ENCODE measurements at regions not wholly inside any gene's neighbourhood (a gene's known extent, or its start where the extent isn't known, plus 50 kb on each side); places are given as distances from the start of the nearest gene placed in this dataset.

- no peak for DNase-seq (ENCODE audit: low read depth in 4 of 4, low spot score in 2 of 4)
These were observed 303.0 kb upstream of the E2F7 start for GRCh38 chr12:77368379-77368778.

GRCh38 chr12:77366616-77367015 lies 301.2 kb upstream of the E2F7 start:
- no peak for DNase-seq (ENCODE audit: low read depth in 4 of 4, low spot score in 2 of 4)

DNA sequence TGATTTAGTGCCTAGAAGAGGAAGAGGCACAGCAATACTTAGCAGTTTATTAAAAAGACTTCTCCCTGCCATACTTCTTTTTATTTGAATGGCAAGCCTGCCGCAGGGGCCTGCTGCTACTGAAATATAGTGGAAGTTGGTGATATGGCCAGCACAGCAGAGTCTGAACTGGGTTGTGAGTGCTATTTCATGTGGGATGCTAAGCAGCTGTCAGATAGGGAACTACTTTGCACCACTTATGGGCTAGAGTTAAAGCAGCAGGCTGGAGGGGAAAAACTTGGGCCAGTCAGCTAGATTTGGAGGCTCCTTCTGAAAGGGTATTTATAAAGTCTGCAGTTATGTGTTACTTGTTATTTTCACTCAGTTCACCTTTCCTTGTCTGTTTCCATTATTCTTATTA lies 299.0 kb upstream of the E2F7 start:
- no peak for DNase-seq (ENCODE audit: low read depth in 4 of 4, low spot score in 2 of 4)

DNA sequence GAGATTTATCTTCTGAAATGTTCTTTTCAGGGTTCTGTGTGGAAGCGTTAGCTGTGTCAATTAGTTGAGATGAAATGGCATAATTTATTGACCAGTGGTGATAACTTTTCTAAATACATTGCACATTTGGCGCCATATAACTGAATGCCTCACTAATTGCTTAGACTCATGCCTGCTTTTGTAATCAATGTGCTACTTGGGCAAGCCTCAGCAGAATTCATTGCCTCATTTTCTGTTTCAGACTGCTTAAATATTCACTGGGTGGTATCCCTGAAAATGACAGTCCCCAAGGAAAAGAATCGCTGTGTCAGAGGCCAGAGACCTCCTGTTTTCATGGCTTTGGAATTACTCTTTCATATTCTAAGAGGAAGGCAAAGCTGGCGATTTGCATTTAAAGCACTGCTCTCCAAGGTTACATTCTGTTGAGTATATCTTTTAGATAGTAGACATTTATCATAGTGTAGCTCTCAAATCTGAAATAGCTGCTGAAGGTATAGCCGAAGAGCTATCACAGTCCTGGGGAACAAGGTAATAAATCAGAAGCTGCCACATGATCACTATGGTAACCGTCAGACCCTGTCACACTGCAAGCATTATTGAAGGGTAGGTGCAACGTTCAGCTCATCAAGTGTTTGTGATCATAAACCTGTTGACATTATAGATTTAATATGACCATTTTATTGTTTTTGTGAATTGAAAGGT lies 297.3 kb upstream of the E2F7 start:
- DNase-seq (ENCODE audit: low read depth in 4 of 4, low spot score in 2 of 4), result no peak

DNA sequence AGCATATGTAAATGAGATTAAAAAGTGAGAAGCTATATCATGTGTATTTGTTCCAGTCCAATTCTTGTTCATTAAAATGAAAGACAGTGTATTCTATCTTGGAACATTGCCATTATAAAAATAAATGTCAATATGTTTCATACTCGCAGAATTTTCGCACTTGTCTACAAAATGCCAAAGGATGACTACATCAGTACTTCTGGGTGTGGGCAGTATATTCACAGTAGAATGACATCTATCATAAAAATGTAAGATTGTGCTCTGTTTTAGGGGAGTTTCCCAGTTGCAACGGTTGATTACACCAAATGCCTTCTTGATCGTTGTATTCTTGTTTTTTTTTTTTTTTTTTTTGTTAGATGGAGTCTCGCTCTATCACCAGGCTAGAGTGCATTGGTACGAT lies 292.3 kb upstream of the E2F7 start:
- DNase-seq (ENCODE audit: low read depth in 4 of 4, low spot score in 2 of 4), result no peak

DNA sequence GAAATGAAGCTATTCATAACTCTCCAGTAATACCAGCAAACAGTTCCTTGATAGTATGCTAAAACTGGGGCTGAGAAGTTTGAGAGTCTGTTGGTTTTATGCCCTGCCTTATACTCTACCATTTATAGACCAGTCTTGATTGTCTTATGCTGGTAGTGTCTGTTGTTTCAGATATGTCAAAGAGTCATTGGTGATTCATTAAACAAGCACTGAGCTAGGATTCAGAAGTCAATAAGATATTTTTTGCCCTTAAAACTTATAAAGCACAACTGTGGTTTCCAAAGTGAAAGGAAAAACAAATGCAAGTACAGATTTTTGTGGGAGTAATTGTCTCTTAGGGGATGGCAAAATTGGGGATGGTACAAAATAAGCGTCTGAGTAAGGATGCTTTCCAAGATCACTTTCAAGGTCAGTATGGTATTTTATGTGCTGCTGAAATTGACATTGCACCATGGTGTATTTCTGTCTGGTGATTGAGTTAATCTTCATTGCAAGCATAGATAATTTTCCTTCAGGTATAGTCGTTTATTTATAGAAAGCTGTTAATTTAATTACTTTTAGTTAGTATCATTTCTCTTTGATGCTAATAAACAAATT lies 289.5 kb upstream of the E2F7 start:
- DNase-seq (ENCODE audit: low read depth in 4 of 4, low spot score in 2 of 4), result no peak

- no peak for DNase-seq (ENCODE audit: low read depth in 4 of 4, low spot score in 2 of 4)
These were observed 287.6 kb upstream of the E2F7 start for GRCh38 chr12:77352946-77353345.

DNA sequence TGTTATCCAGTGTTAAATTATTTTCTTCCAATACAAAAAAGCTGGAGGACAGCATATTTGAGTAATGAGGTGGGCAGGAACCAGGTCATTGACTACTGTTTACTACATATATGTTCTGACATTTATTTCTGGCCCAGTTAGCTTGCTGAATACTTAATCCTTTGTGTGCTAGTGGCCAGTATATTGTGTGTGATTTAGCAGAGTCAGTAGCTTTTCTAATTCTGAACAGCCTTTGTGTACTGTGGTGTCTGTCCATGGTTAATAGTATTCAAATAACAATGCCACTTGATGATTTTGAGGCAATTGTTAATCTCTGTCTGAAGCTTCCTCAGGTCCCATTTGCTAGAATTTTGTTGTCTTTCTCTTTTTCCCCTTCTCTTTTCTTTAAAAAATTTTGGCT lies 286.5 kb upstream of the E2F7 start:
- no peak for DNase-seq (ENCODE audit: low read depth in 4 of 4, low spot score in 2 of 4)

GRCh38 chr12:77349689-77350370 lies 284.5 kb upstream of the E2F7 start:
- no peak for DNase-seq (ENCODE audit: low read depth in 4 of 4, low spot score in 2 of 4)

GRCh38 chr12:77347017-77347416 lies 281.6 kb upstream of the E2F7 start:
- DNase-seq (ENCODE audit: low read depth in 4 of 4, low spot score in 2 of 4), result no peak

- DNase-seq (ENCODE audit: low read depth in 4 of 4, low spot score in 2 of 4), result no peak
These were observed 280.0 kb upstream of the E2F7 start for GRCh38 chr12:77345336-77345735.

DNA sequence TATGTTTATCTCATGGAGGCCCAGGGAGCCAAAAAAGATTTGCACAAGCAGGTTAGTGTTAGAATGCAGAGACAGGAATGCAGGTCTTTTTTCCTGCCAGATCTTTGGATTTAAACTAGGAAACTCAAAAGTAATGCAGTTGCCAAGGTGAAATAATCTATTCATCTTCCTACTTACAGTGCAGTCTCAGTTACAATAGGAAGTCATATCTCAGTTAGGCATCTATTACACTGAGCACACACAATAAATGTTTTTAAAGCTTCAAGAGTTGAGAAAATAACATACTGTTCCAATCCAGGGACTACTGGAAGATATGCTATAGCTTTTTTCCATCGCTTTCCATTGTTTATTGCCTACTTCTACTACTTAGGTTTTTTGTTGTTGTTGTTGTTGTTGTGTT lies 279.3 kb upstream of the E2F7 start:
- no peak for DNase-seq (ENCODE audit: low read depth in 4 of 4, low spot score in 2 of 4)

GRCh38 chr12:77343291-77343690 lies 277.9 kb upstream of the E2F7 start:
- no peak for DNase-seq (ENCODE audit: low read depth in 4 of 4, low spot score in 2 of 4)

- no peak for DNase-seq (ENCODE audit: low read depth in 4 of 4, low spot score in 2 of 4)
These were observed 276.9 kb upstream of the E2F7 start for GRCh38 chr12:77342253-77342652.

DNA sequence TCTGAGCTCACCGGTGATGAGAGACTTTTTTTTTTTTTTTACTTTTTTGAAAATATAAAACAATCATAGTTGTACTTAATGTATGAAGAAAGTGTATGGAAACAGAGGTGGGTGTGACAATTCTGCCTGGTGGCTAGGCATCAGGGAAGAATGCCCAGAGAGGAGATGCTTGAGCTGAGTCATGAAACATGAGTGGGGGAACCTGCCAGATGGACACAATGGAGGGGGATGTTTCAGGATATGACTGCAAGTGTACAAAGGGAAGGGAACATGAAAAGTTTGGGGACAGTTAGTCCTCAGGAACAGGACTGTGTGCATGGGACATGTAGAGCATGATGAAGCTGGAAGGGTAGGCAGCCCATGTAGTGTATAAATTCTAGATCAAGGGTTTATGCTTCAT lies 274.2 kb upstream of the E2F7 start:
- no peak for DNase-seq (ENCODE audit: low read depth in 4 of 4, low spot score in 2 of 4)

DNA sequence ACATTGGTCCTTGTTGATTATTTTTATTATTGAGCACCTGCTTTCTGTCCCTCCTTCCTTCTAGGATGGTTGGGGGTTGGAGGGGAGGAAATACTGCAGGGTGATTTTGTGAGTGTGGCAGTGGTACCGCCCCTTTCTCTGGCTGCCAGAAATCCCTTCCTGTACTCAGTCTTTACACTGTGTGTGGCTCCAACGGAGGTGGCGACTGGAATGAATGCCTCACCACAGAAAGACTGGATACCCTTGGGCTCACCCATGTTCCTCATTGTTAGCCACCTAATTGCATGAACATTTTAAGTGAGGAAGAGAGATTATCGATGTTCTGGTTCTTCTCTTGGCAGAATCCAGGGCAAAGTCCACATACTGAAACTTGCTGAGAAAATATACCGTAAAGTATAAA lies 272.0 kb upstream of the E2F7 start:
- DNase-seq (ENCODE audit: low read depth in 4 of 4, low spot score in 2 of 4), result no peak

GRCh38 chr12:77334806-77335205 lies 269.4 kb upstream of the E2F7 start:
- DNase-seq (ENCODE audit: low read depth in 4 of 4, low spot score in 2 of 4), result no peak

DNA sequence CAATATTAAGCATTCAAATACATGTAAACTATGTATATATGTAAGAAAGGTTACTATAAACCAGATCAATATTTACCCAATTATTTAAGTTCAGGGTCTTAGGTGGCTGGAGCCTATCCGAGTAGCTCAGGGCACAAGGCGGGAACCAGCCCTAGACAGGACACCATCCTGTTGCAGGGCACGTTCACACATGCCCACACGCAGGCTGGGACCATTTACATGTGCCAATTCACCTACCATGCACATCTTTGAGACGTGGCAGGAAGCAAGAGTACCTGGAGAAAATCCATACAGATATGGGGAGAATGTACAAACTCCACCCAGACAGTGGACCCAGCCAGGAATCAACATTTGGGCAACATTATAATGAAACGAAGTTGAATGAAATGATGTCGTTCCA lies 263.0 kb upstream of the E2F7 start:
- DNase-seq (ENCODE audit: low read depth in 4 of 4, low spot score in 2 of 4), result no peak

- DNase-seq (ENCODE audit: low read depth in 4 of 4, low spot score in 2 of 4), result no peak
These were observed 260.3 kb upstream of the E2F7 start for GRCh38 chr12:77325511-77326236.

GRCh38 chr12:77324763-77325468 lies 259.5 kb upstream of the E2F7 start:
- DNase-seq (ENCODE audit: low read depth in 4 of 4, low spot score in 2 of 4), result peak in 3 of 4 donors; percentile 50 to 73 (median 61)

DNA sequence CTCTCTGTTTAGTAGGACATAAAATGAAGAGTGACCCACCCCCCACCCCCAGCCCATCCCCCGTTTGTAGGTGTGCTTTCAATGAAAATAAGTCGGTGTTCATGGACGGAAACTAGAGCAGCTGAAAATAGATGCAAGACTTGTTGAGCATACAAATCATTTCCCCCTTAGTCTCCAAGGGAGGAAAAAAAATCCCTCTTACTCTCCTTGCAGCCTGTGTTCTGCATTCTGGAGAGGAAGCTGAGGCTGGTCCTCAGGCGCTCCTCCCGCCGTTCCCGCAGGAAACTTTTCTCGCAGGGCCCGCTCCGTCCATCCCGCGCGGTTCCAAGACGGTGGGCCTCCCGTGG lies 259.0 kb upstream of the E2F7 start:
- DNase-seq (ENCODE audit: low read depth in 4 of 4, low spot score in 2 of 4), result no peak

Data from left renal cortex interstitium (tissue), 4 donors.